Stimulated activated CD8-positive, alpha-beta memory T cell treated with anti-CD3 and anti-CD28 coated beads, Interleukin-4, amount 100 ng/mL, for 4 hours (primary cell): ENCODE measurements at regions not wholly inside any gene's neighbourhood (a gene's known extent, or its start where the extent isn't known, plus 50 kb on each side); places are given as distances from the start of the nearest gene placed in this dataset.
"Not testable (repeated sequence)": the region's sequence is repeated elsewhere in the genome, so short reads cannot be mapped to it uniquely, and the experiment has no call there.

Source experiments
- DNase-seq, 2 donors: peaks; one replicate each; pipeline ENCODE4 v3.0.0-alpha.2; 2020; ENCODE audit warnings: low read depth in 2 of 2, low spot score in 1 of 2

- not testable (repeated sequence) for DNase-seq
These were observed 235.5 kb downstream of the NPIPA7 start for GRCh38 chr16:16614484-16614883.

GRCh38 chr16:16618963-16619465 lies 240.1 kb downstream of the NPIPA7 start:
- not testable (repeated sequence) for DNase-seq

GRCh38 chr16:16624367-16624766 lies 245.4 kb downstream of the NPIPA7 start:
- DNase-seq: not testable (repeated sequence)

- DNase-seq: not testable (repeated sequence)
These were observed 246.2 kb downstream of the NPIPA7 start for GRCh38 chr16:16625140-16625539.

GRCh38 chr16:16627865-16628264 lies 248.9 kb downstream of the NPIPA7 start:
- not testable (repeated sequence) for DNase-seq

DNA sequence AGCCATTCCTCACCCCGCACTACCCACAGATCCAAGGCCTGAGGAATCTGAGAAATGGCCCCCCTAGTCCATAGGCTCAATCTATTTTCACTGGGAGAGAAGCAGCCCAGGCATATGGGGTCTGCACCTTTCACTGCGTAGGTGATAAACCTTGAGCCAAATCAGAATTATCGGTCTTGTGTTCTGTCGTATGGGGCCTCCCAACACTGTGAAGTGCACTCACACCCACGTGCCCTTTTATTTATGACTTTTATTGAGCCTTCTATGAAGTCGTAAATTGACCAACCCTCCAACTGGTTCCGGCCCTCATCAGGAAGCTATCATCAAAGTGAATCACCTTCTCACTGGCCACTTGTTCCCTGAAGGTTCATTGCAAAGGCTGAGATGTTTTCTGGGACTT lies 259.3 kb downstream of the NPIPA7 start:
- DNase-seq: not testable (repeated sequence)

- not testable (repeated sequence) for DNase-seq
These were observed 259.8 kb downstream of the NPIPA7 start for GRCh38 chr16:16638714-16639113.

DNA sequence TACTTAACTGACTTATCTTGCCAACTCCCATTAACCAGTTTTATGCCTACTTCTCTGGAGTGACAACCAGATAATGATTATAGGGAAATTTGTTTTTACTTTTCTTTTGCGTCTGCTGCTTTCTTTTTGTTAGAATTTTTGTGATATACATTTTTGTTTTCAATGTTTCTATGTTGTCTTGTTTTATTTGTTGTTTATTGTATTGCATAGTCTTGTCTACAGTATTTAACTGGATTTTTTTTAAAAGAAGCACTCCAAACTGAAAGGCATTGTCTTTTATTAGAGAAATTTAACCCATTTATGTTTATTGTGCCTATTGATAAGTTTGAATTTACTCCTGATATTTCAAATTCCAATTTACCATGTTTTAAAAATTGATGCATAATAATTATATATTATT lies 264.9 kb downstream of the NPIPA7 start:
- not testable (repeated sequence) for DNase-seq

- not testable (repeated sequence) for DNase-seq
These were observed 269.1 kb downstream of the NPIPA7 start for GRCh38 chr16:16648002-16648401.

- not testable (repeated sequence) for DNase-seq
These were observed 293.4 kb downstream of the NPIPA7 start for GRCh38 chr16:16672180-16672812.

DNA sequence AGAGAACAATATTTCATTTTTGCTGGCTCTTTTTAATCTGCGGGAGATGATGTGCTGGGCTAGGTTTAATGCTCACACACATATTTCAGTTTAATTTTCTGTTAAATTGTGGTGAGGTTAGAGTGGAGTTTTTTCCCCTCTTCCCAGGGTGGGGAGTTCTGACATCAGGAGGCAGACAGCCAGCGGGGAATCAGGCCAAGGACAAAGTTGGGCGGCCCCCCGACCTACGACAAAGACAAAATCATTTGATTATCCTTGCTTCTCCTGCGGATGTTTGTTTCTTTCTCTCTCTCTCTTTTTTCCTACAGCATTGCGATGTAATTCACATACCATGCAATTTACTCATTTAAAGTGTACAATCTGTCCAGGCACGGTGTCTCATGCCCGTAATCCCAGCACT lies 295.9 kb downstream of the NPIPA7 start:
- DNase-seq: not testable (repeated sequence)

DNA sequence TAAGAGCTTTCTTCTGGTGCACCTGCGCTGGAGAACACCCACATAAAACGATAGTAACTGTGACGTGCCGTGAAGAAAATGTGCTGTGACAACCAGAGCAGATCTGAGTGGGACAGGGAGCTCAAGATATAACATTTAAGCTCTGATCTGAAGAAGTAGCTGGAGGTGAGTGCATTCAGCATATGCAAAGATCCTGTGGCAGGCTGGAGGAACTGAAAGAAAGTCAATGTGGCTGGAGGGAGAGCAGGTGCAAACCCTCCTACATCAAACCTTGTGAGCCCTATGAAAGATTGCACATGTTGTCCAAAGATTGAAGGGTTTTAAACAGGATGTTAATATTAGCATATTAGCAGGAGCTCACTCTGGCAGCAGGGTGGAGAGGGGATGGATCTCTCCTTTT lies 342.9 kb downstream of the NPIPA7 start:
- not testable (repeated sequence) for DNase-seq

DNA sequence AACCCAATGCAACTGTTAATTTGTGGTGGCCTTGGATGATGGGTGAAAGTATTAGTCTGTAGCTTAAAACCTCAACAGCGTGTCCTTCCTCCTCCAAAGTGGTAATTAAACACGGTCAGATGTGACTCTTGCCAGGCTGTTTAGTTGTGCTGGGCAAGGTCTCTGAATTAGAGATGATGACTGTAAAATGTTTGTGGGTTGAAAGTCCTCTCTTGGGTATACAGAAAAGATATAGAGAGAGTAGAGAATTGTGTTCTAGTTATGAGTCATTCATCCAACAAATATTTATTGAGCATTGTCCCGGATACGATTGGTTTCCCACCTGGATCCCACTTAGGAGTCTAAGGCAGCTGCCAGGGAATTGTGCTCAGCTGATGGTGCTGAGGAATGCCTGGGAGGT lies 343.7 kb downstream of the NPIPA7 start:
- DNase-seq: not testable (repeated sequence)

- DNase-seq: not testable (repeated sequence)
These were observed 345.0 kb downstream of the NPIPA7 start for GRCh38 chr16:16723819-16724519.

DNA sequence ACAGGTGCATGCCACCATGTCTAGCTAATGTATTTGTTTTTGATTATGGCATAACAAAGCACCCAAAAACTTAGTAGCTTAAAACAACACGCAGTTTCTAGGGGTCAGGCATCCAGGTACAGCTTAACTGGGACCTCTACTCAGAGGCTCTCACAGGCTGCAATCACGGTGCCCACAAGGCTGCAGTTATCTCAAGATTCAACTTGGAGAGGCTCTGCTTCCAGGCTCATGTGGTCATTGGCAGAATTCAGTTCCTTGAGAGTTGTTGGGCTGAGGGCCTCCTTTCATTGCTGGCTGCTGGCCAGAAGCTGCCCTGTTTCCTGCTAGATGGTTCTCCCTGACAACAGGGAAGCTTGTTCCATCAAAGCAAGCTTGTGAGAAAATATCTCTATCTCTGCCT lies 348.1 kb downstream of the NPIPA7 start:
- not testable (repeated sequence) for DNase-seq

DNA sequence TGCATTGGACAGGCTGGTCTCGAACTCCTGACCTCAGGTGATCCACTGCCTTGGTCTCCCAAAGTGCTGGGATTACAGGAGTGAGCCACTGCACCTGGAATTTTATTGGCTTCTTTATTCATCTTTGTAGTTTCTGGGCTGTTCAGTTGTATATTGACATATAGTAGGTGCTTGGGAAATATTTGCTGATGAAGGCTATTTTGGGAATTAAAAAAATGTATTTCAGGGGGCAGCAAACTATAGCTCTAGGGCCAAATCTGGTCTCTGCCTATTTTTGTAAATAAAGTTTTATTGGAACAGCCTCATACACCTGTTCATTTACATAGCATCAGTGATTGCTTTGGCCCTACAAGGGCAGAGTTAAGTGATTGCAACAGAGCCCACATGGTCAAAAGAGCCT lies 363.6 kb downstream of the NPIPA7 start:
- DNase-seq: not testable (repeated sequence)

DNA sequence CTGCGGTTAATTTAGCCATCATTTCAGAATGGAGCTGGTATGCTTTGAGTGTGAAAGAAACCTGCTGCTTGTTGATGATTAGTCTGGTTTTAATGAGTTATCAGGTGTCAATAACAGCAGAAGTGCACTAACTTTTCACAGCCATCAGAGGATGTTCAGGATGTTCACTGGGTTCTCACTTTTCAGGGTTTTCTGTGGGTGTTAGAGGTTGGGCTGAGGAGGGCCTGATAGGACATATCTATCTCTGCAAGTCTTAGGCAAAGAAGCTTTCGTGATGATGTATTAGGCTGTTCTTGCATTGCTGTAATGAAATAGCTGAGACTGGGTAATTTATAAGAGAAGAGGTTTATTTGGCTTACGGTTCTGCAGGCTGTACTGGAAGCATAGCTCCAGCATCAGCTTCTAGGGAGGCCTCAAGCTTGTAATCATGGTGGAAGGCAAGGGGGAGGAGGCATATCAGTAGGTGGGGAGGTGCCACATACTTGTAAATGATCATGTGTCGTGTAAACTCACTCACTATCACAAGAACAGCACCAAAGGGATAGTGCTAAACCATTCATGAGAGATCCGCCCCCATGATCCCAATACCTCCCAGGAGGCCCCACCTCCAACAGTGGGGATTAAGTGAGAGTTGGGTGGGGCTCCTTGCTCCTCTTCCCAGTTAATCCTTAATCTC lies 376.2 kb downstream of the NPIPA7 start:
- not testable (repeated sequence) for DNase-seq

DNA sequence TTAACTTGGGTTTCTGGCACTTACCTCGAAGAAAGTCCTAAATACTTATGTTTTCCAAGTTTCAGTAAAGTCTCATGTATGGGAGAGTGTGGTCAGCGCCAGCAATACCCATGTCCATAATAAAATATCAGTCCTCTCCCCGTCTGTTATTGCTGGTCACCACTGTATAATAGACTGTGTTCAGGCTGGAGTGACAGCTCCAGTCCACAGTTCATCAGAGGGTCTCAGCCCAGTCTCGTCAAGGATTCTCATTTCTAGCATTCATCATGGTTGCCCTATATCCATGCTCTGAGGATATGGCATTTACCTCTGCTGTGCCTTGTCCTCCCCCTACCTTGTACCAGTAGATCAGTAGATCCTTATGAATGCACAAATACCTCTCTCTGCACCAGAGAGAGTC lies 384.5 kb downstream of the NPIPA7 start:
- DNase-seq: no peak

- DNase-seq: not testable (repeated sequence)
These were observed 391.8 kb downstream of the NPIPA7 start for GRCh38 chr16:16770717-16771116.

GRCh38 chr16:16774389-16774788 lies 395.4 kb downstream of the NPIPA7 start:
- DNase-seq: no peak

DNA sequence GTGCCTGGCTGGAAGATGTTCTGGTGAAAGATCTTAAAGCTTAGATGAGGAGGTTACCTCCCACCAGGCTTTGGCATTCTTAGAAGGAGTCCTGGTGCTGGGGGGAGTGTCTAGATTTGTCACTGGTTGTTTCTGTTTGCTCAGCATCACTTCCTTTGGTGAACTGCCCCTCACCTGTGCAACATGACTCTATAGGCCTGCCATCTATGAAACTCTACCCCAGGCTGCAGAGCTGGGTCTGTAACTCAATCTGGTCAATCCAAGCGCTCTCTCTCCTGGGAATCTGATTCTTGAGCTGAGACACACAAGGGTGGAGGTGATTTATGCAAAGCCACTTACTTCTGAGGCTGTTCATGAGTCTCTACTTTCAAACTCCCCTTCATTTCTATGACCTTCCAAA lies 399.4 kb downstream of the NPIPA7 start:
- DNase-seq: no peak

DNA sequence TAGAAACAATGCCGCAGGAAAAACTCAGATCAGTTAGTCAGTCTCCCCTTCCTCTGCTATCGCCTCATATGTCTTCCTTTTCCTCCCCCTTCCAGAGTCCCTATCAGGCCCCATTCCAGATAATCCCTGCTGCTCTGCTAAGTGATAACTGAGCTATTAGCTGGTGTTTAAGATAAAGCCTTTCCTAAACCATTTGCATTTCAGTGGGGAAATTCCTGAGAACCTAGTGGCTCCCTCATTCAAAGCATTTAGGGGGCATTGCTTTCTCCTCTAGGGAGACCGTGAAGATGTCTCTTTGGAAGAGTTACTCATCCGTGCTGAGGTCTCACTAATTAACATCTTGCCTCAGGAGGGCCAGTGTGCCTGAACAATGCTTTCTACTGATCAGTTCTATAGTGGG lies 401.6 kb downstream of the NPIPA7 start:
- DNase-seq: no peak
